Coronary artery (tissue), 2 donors: ENCODE measurements at regions not wholly inside any gene's neighbourhood (a gene's known extent, or its start where the extent isn't known, plus 50 kb on each side); places are given as distances from the start of the nearest gene placed in this dataset.
"Not testable (repeated sequence)": the region's sequence is repeated elsewhere in the genome, so short reads cannot be mapped to it uniquely, and the experiment has no call there.

Source experiments
- DNase-seq: peaks from one replicate; pipeline ENCODE4 v3.0.0-alpha.2; 2017; ENCODE audit warnings: low spot score
- H3K27ac ChIP-seq, 2 donors: fragments of 200-600 bp; sonication (generic); one replicate each; pipeline ENCODE4 v1.5.1; 2016 to 2019
- H3K4me3 ChIP-seq: fragments of 200-600 bp; sonication (generic); 2 replicates; pipeline ENCODE4 v1.5.1; 2016; ENCODE audit warnings: mild to moderate bottlenecking, moderate library complexity
- CTCF ChIP-seq: fragments of 200-600 bp; sonication (generic); IDR thresholded peaks from one replicate; pipeline ENCODE4 v1.5.1; 2019; ENCODE audit warnings: antibody characterized with exemption

- no peak for TF ChIP-seq CTCF
- DNase-seq: no peak
- H3K27ac ChIP-seq: no peak overlapping the region
- no peak overlapping the region for H3K4me3 ChIP-seq
Observed at GRCh38 chrX:1749499-1749898, 134.6 kb downstream of the ASMT start.

DNA sequence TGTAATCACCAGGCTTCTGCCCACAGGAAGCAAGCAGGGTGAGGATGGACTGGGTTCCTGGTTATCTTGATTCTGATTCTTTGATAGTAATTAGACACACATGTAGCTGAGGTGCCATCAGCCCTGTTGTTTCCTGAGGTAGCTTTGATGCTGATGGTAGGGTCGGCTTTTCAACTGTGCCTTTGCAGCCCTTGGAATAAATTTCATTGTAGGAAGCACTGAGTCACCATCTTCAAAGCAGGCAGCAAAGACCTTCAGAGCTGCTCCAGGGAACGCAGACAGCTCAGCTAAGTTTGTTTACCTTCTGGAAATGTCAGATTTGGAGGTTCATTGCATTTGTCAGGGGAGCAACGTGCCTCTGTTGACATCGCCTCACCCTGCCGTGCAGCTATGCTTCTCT is 135.4 kb downstream of the ASMT start:
- TF ChIP-seq CTCF: no peak
- Histone ChIP-seq H3K27ac (no peak overlapping the region), H3K4me3 (no peak overlapping the region)
- no peak for DNase-seq

DNA sequence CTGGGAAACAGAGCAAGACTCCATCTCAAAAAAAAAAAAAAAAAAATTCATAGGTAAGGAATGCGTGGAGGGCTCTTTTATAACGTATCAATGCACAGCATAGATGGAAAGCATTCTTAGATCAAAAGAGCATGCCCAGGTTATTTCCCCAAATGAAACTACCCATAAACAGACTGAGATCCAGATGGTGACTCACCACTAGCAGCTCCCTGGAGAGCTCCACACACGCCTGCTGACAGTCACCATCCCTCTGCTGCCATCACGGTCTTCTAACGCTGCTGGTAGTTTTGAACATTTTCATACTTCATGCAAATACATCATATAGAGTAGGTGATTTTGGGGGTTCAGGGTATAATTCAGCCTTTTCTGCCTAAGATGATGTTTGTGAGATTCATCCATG is 136.9 kb downstream of the ASMT start:
- H3K4me3 ChIP-seq: no peak overlapping the region
- no peak for DNase-seq
- no peak overlapping the region for H3K27ac ChIP-seq
- no peak for TF ChIP-seq CTCF

GRCh38 chrX:1752799-1753198 is 137.9 kb downstream of the ASMT start:
- not testable (repeated sequence) for DNase-seq

GRCh38 chrX:1754077-1754476 is 139.2 kb downstream of the ASMT start:
- DNase-seq: no peak
- Histone ChIP-seq H3K27ac (no peak overlapping the region), H3K4me3 (no peak overlapping the region)
- no peak for TF ChIP-seq CTCF

More at GRCh38 chrX:1752799-1753198, 137.9 kb downstream of the ASMT start:
- not testable (repeated sequence) for H3K4me3 ChIP-seq, H3K27ac ChIP-seq

GRCh38 chrX:1763294-1763693 is 148.4 kb downstream of the ASMT start:
- Histone ChIP-seq H3K27ac (no peak overlapping the region), H3K4me3 (no peak overlapping the region)
- DNase-seq: no peak
- no peak for TF ChIP-seq CTCF

DNA sequence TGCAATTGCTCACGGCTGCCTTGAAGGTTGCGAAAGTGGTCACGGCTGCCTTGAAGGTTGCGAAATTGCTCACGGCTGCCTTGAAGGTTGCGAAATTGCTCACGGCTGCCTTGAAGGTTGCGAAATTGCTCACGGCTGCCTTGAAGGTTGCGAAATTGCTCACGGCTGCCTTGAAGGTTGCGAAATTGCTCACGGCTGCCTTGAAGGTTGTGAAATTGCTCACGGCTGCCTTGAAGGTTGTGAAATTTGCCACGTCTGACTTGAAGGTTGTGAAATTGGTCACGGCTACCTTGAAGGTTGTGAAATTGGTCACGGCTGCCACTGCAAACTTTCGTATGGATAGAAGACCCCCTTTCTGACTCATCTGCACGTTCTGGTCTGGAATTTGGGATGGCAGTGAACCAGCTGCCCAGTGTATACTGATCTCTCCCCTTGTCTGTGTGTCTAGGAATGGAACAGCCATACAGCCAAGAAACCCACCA is 150.1 kb downstream of the ASMT start:
- not testable (repeated sequence) for H3K27ac ChIP-seq, DNase-seq, H3K4me3 ChIP-seq

- H3K4me3 ChIP-seq: no peak overlapping the region
- TF ChIP-seq CTCF: no peak
- H3K27ac ChIP-seq: no peak overlapping the region
- DNase-seq: no peak
Observed at GRCh38 chrX:1767026-1767425, 152.2 kb downstream of the ASMT start.
